ENCODE measurements at regions not wholly inside any gene's neighbourhood (a gene's known extent, or its start where the extent isn't known, plus 50 kb on each side); places are given as distances from the start of the nearest gene placed in this dataset.

- H3K27me3 ChIP-seq (ENCODE audit: control insufficient read depth, insufficient read depth, low read length) = peaks cover 18% of the 10 kb centered on the region
- H3K9me3 ChIP-seq (ENCODE audit: control insufficient read depth, insufficient read depth, low read depth, low read length) = no peaks in the 10 kb centered on the region
- in situ Hi-C loops (cut with HindIII; ENCODE audit: low pct_unique_long_range_greater_than_20kb, low sequenced_read_pairs) = no loop called here
- H3K27ac ChIP-seq (ENCODE audit: low read length) = no peak overlapping the region
- H3K4me3 ChIP-seq (ENCODE audit: low read depth in 2 of 2, low read length in 2 of 2) = no peak overlapping the region
- TF ChIP-seq TCF7L2 (IDR thresholded peaks at IDR 0.05; ENCODE audit: low read depth, low read length) (no peak), CTCF (IDR thresholded peaks at IDR 0.05) (no peak), SIN3A (IDR thresholded peaks at IDR 0.05; ENCODE audit: borderline replicate concordance, insufficient read depth, low read depth, low read length) (no peak), POLR2AphosphoS5 (IDR thresholded peaks at IDR 0.05; ENCODE audit: low read depth, low read length) (no peak)
- TF ChIP-seq, protein P1, sequence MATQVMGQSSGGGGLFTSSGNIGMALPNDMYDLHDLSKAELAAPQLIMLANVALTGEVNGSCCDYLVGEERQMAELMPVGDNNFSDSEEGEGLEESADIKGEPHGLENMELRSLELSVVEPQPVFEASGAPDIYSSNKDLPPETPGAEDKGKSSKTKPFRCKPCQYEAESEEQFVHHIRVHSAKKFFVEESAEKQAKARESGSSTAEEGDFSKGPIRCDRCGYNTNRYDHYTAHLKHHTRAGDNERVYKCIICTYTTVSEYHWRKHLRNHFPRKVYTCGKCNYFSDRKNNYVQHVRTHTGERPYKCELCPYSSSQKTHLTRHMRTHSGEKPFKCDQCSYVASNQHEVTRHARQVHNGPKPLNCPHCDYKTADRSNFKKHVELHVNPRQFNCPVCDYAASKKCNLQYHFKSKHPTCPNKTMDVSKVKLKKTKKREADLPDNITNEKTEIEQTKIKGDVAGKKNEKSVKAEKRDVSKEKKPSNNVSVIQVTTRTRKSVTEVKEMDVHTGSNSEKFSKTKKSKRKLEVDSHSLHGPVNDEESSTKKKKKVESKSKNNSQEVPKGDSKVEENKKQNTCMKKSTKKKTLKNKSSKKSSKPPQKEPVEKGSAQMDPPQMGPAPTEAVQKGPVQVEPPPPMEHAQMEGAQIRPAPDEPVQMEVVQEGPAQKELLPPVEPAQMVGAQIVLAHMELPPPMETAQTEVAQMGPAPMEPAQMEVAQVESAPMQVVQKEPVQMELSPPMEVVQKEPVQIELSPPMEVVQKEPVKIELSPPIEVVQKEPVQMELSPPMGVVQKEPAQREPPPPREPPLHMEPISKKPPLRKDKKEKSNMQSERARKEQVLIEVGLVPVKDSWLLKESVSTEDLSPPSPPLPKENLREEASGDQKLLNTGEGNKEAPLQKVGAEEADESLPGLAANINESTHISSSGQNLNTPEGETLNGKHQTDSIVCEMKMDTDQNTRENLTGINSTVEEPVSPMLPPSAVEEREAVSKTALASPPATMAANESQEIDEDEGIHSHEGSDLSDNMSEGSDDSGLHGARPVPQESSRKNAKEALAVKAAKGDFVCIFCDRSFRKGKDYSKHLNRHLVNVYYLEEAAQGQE (IDR thresholded peaks at IDR 0.05; ENCODE audit: insufficient read depth in 1 of 2, low read depth in 2 of 2, low read length in 1 of 2) = no peak
- POLR2A ChIA-PET = no interaction called here
- no peaks in the 10 kb centered on the region for H3K4me1 ChIP-seq (ENCODE audit: control insufficient read depth, insufficient read depth, low read length)
- H3K36me3 ChIP-seq (ENCODE audit: control insufficient read depth, insufficient read depth, low read length) = no peaks in the 10 kb centered on the region
- intact Hi-C loops (cut with micrococcal nuclease; ENCODE audit: unreplicated experiment) = no loop called here
- CTCF ChIA-PET = no interaction called here
- no TSS peak for BruUV-seq (replicated peaks)
- ATAC-seq (no peak), DNase-seq (ENCODE audit: low read depth, low spot score) (no peak)
Observed at GRCh38 chr2:30055548-30055947, 91.3 kb upstream of the YPEL5 start.

DNA sequence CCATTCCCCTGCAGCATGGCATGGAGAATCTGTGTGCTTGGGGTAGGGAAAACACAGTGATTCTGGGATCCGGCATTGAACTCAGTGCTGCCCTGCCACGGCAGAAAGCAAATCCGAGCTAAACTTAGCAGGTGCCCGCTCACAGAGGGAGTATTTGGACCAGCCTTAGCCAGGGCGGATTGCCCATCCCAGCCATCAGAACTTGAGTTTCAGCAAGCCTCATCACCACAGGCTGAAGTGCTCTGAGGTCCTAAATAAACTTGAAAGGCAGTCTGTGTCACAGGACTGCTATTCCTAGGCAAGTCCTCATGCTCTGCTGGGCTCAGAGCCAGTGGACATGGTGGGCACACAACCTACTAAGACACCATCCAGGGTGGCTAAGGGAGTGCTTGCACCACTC lies 86.2 kb upstream of the YPEL5 start:
- no peaks in the 10 kb centered on the region for H3K4me1 ChIP-seq (ENCODE audit: control insufficient read depth, insufficient read depth, low read length)
- no peak for DNase-seq (ENCODE audit: low read depth, low spot score)
- no peak for TF ChIP-seq SIN3A (IDR thresholded peaks at IDR 0.05; ENCODE audit: borderline replicate concordance, insufficient read depth, low read depth, low read length)
- no peak for TF ChIP-seq POLR2AphosphoS5 (IDR thresholded peaks at IDR 0.05; ENCODE audit: low read depth, low read length)
- TF ChIP-seq TCF7L2 (IDR thresholded peaks at IDR 0.05; ENCODE audit: low read depth, low read length) = no peak
- TF ChIP-seq, protein P1 (IDR thresholded peaks at IDR 0.05; ENCODE audit: insufficient read depth in 1 of 2, low read depth in 2 of 2, low read length in 1 of 2) = no peak
- no peak for TF ChIP-seq CTCF (IDR thresholded peaks at IDR 0.05)
- no TSS peak for BruUV-seq (replicated peaks)
- peaks cover 7% of the 10 kb centered on the region for H3K27me3 ChIP-seq (ENCODE audit: control insufficient read depth, insufficient read depth, low read length)
- no peaks in the 10 kb centered on the region for H3K9me3 ChIP-seq (ENCODE audit: control insufficient read depth, insufficient read depth, low read depth, low read length)
- H3K36me3 ChIP-seq (ENCODE audit: control insufficient read depth, insufficient read depth, low read length) = no peaks in the 10 kb centered on the region
- no peak overlapping the region for H3K27ac ChIP-seq (ENCODE audit: low read length)
- CTCF ChIA-PET = no interaction called here
- in situ Hi-C loops (cut with HindIII; ENCODE audit: low pct_unique_long_range_greater_than_20kb, low sequenced_read_pairs) (no loop called here), intact Hi-C loops (cut with micrococcal nuclease; ENCODE audit: unreplicated experiment) (no loop called here)
- no peak for ATAC-seq
- POLR2A ChIA-PET = no interaction called here
- no peak overlapping the region for H3K4me3 ChIP-seq (ENCODE audit: low read depth in 2 of 2, low read length in 2 of 2)

Measured in Panc1 (cell line).